A549 (cell line): ENCODE measurements at regions not wholly inside any gene's neighbourhood (a gene's known extent, or its start where the extent isn't known, plus 50 kb on each side); places are given as distances from the start of the nearest gene placed in this dataset.

Source experiments
- ATAC-seq, 2 experiments: fragments of 200-7000 bp in 1 of 2; fragments of >200 bp in 1 of 2; cut with Nextera tagmentation in 1 of 2; cut with Tn5 transposase in 1 of 2; 3 replicates each; pipeline versions ENCODE4 v1.8.0 to v1.9.1; 2018 to 2020; ENCODE audit warnings: mild to moderate bottlenecking in 1 of 2, moderate library complexity in 1 of 2
- CTCF ChIA-PET: fragments of 300-600 bp; sonication (Branson Sonifier 250); formaldehyde crosslinking; extraction: SDS; loops from one replicate; lab custom pipeline; 2021; ENCODE audit warnings: antibody characterized with exemption, inconsistent platforms; lab: Yijun Ruan, JAX
- POLR2A ChIA-PET: fragments of 350-600 bp; formaldehyde crosslinking; extraction: SDS; loops from one replicate; lab custom pipeline; 2021; ENCODE audit warnings: antibody characterized with exemption, inconsistent platforms; lab: Yijun Ruan, JAX
- DNase-seq, 2 experiments: peaks; one replicate each; pipeline versions ENCODE4 v3.0.0 to v3.0.0-alpha.2; 2011 to 2016; ENCODE audit warnings: low read depth in 1 of 2, low spot score in 1 of 2
- FAIRE-seq: peaks from 2 replicates; lab custom pipeline; 2011; peaks lifted over from hg19 to GRCh38; lab: Jason Lieb, UNC
- H3K27ac ChIP-seq, 2 experiments: fragments of >200 bp; sonication (Bioruptor Twin); formaldehyde crosslinking; 3 replicates each; pipeline ENCODE4 v1.5.1; 2016 to 2017
- H3K4me1 ChIP-seq: fragments of >200 bp; sonication (Bioruptor Twin); formaldehyde crosslinking; 3 replicates; pipeline ENCODE4 v1.6.1; 2016
- H3K4me2 ChIP-seq: fragments of >200 bp; sonication (Bioruptor Twin); formaldehyde crosslinking; 3 replicates; pipeline ENCODE4 v1.6.1; 2016
- H3K4me3 ChIP-seq: fragments of >200 bp; sonication (Bioruptor Twin); formaldehyde crosslinking; 3 replicates; pipeline ENCODE4 v1.5.1; 2016
- H3K9me3 ChIP-seq: fragments of >200 bp; sonication (Bioruptor Twin); formaldehyde crosslinking; 3 replicates; pipeline ENCODE4 v1.6.1; 2016
- BHLHE40 ChIP-seq: IDR thresholded peaks from 2 replicates; pipeline ENCODE4 v1.6.1; 2012; ENCODE audit warnings: low read depth, low read length, inconsistent platforms
- CBX2 ChIP-seq: fragments of 200-600 bp; sonication (generic); IDR thresholded peaks from 2 replicates; pipeline ENCODE4 v1.6.1; 2016; ENCODE audit warnings: low read depth, mild to moderate bottlenecking, borderline replicate concordance
- CEBPB ChIP-seq, 2 experiments: fragments of >200 bp in 1 of 2; sonication (Bioruptor Twin) in 1 of 2; formaldehyde crosslinking in 1 of 2; IDR thresholded peaks; 2 replicates each; pipeline ENCODE4 v1.6.1; 2012 to 2016
- CHD4 ChIP-seq: fragments of 200-600 bp; sonication (generic); IDR thresholded peaks from 2 replicates; pipeline ENCODE4 v1.6.1; 2016; ENCODE audit warnings: antibody characterized with exemption, mild to moderate bottlenecking, borderline replicate concordance
- EHMT2 ChIP-seq: fragments of 200-600 bp; sonication (generic); IDR thresholded peaks from 2 replicates; pipeline ENCODE4 v1.6.1; 2016; ENCODE audit warnings: antibody characterized with exemption, low read depth, mild to moderate bottlenecking, moderate library complexity
- FOSL2 ChIP-seq, 2 experiments: fragments of 450-650 bp in 1 of 2; fragments of >200 bp in 1 of 2; sonication (Bioruptor Twin) in 1 of 2; formaldehyde crosslinking; IDR thresholded peaks; 2 replicates each; pipeline versions ENCODE4 v1.5.0 to v1.6.1; 2016 to 2020; ENCODE audit warnings: mild to moderate bottlenecking in 1 of 2, moderate library complexity in 1 of 2
- HEYL ChIP-seq: fragments of 250-450 bp; sonication (Bioruptor Pico); IDR thresholded peaks from 2 replicates; pipeline ENCODE4 v1.8.0; 2021; ENCODE audit warnings: mild to moderate bottlenecking, moderate library complexity
- HOXA7 ChIP-seq: fragments of 250-450 bp; sonication (Bioruptor Pico); IDR thresholded peaks from 2 replicates; pipeline ENCODE4 v1.5.0; 2020; ENCODE audit warnings: mild to moderate bottlenecking, moderate library complexity
- MAZ ChIP-seq: fragments of 150-350 bp; IDR thresholded peaks from 2 replicates; pipeline ENCODE4 v1.6.1; 2014; ENCODE audit warnings: antibody characterized with exemption, low read depth, low read length, borderline replicate concordance
- MYC ChIP-seq: IDR thresholded peaks from 2 replicates; pipeline ENCODE4 v1.6.1; 2012; ENCODE audit warnings: mild to moderate bottlenecking, inconsistent platforms, low read length, improper control_type of control experiment, borderline replicate concordance
- NFE2L2 ChIP-seq: fragments of 150-350 bp; conservative IDR thresholded peaks from 2 replicates; pipeline ENCODE4 v1.6.1; 2014; ENCODE audit warnings: low read length
- PHF8 ChIP-seq: fragments of 200-600 bp; sonication (generic); IDR thresholded peaks from 2 replicates; pipeline ENCODE4 v1.6.1; 2016; ENCODE audit warnings: low read depth, mild to moderate bottlenecking, antibody characterized with exemption, moderate library complexity, borderline replicate concordance
- POLR2A ChIP-seq: IDR thresholded peaks from 2 replicates; pipeline ENCODE4 v1.6.1; 2012; ENCODE audit warnings: mild to moderate bottlenecking, low read length
- POLR2AphosphoS2 ChIP-seq: conservative IDR thresholded peaks from 2 replicates; pipeline ENCODE4 v1.6.1; 2012; ENCODE audit warnings: low read length, improper control_type of control experiment, inconsistent platforms
- RARB ChIP-seq: fragments of 250-450 bp; sonication (Bioruptor Pico); IDR thresholded peaks from 2 replicates; pipeline ENCODE4 v1.8.0; 2021; ENCODE audit warnings: mild to moderate bottlenecking, moderate library complexity
- RCOR1 ChIP-seq: fragments of 150-350 bp; IDR thresholded peaks from 2 replicates; pipeline ENCODE4 v1.6.1; 2014; ENCODE audit warnings: antibody characterized with exemption, low read length, low read depth
- ZSCAN20 ChIP-seq: fragments of 250-450 bp; sonication (Bioruptor Pico); IDR thresholded peaks from 2 replicates; pipeline ENCODE4 v1.8.0; 2022; ENCODE audit warnings: mild to moderate bottlenecking, moderate library complexity
- WGBS: methylation state at CpG from one replicate; pipeline ENCODE4 v1.1.6; 2017; ENCODE audit errors: missing lambda C conversion rate; 5-methylcytosine and 5-hydroxymethylcytosine counted together
- TF ChIP-seq, protein P1 (sequence below): fragments of 250-450 bp; sonication (Bioruptor Pico); IDR thresholded peaks from 2 replicates; pipeline ENCODE4 v1.5.0; 2020; ENCODE audit warnings: low read depth, mild to moderate bottlenecking, moderate library complexity
- TF ChIP-seq, protein P2 (sequence below): fragments of 150-350 bp; IDR thresholded peaks from 2 replicates; pipeline ENCODE4 v1.6.1; 2014; ENCODE audit warnings: low read depth, mild to moderate bottlenecking, low read length
- TF ChIP-seq, protein P3 (sequence below): IDR thresholded peaks from 2 replicates; pipeline ENCODE4 v1.6.1; 2012

DNA sequence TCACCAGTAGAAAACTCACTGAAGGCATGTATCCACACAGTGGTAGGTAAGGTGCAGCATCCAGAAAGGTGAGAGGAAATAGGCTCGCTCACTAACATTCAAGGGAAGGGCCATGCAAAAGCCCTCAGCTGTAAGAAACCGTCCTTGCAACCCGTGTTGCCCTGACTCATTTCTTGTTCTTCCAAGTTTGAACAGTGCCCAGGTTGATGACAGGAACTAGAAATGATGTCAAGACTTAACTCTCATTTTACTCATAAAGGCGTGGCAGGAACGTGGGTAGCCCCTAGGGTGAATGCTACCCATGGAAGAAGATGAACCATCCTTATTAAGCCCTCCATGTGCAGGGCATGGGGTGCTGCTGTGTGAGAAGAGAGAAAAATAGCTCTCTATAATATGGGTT is 187.6 kb downstream of the CD83 start (continued):
- TF ChIP-seq, protein P1, sequence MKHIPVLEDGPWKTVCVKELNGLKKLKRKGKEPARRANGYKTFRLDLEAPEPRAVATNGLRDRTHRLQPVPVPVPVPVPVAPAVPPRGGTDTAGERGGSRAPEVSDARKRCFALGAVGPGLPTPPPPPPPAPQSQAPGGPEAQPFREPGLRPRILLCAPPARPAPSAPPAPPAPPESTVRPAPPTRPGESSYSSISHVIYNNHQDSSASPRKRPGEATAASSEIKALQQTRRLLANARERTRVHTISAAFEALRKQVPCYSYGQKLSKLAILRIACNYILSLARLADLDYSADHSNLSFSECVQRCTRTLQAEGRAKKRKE (CRISPR knock-in tag): no peak
- TF ChIP-seq, protein P2, sequence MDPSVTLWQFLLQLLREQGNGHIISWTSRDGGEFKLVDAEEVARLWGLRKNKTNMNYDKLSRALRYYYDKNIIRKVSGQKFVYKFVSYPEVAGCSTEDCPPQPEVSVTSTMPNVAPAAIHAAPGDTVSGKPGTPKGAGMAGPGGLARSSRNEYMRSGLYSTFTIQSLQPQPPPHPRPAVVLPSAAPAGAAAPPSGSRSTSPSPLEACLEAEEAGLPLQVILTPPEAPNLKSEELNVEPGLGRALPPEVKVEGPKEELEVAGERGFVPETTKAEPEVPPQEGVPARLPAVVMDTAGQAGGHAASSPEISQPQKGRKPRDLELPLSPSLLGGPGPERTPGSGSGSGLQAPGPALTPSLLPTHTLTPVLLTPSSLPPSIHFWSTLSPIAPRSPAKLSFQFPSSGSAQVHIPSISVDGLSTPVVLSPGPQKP: no peak
- TF ChIP-seq, protein P3, sequence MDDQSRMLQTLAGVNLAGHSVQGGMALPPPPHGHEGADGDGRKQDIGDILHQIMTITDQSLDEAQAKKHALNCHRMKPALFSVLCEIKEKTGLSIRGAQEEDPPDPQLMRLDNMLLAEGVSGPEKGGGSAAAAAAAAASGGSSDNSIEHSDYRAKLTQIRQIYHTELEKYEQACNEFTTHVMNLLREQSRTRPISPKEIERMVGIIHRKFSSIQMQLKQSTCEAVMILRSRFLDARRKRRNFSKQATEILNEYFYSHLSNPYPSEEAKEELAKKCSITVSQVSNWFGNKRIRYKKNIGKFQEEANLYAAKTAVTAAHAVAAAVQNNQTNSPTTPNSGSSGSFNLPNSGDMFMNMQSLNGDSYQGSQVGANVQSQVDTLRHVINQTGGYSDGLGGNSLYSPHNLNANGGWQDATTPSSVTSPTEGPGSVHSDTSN: no peak
- no peak for TF ChIP-seq RARB (CRISPR knock-in tag)
- no peak for TF ChIP-seq CHD4

DNA sequence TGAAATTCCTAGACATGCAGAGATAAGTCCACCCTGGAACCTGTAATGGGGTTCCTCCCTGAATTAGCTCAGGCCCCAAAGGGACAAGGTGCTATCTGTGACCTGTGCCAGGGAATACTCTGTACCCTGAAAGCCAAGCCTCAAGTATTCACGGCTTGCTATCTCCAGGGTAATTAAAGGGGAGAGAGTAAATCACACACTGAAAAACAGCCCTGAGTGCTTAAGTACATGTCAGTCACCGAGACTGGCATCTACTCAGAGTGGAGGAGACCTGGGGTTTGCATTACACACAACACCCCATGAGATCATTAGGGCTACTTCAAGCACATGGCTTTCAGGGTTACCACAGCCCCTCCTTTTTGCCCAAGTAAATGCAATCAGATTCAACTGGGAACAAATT is 188.1 kb downstream of the CD83 start:
- 67% methylated on average over 2 of the region's 2 CpGs for WGBS
- no peak overlapping the region for H3K4me2 ChIP-seq
- no peaks in the 10 kb centered on the region for H3K4me1 ChIP-seq
- ATAC-seq: no peak
- no peaks in the 10 kb centered on the region for H3K9me3 ChIP-seq
- DNase-seq: no peak
- FAIRE-seq: no peak
- H3K4me3 ChIP-seq: no peak overlapping the region
- TF ChIP-seq NFE2L2 (no peak), MYC (no peak), CBX2 (no peak), BHLHE40 (no peak), POLR2A (no peak), CEBPB (IDR thresholded peaks at IDR 0.05) (no peak), ZSCAN20 (CRISPR knock-in tag) (no peak), HOXA7 (CRISPR knock-in tag) (no peak), RARB (CRISPR knock-in tag) (no peak), MAZ (no peak), POLR2AphosphoS2 (no peak), FOSL2 (IDR thresholded peaks at IDR 0.05) (no peak), FOSL2 (CRISPR knock-in tag; IDR thresholded peaks at IDR 0.05) (no peak), HEYL (CRISPR knock-in tag) (no peak), PHF8 (no peak), RCOR1 (no peak), EHMT2 (no peak)
- TF ChIP-seq, protein P3: no peak
- no peak overlapping the region for H3K27ac ChIP-seq
- ChIA-PET POLR2A (no interaction called here), CTCF (no interaction called here)

- POLR2A ChIA-PET: no interaction called here
- H3K4me3 ChIP-seq: no peak overlapping the region
- no peaks in the 10 kb centered on the region for H3K4me1 ChIP-seq
- FAIRE-seq: no peak
- no peaks in the 10 kb centered on the region for H3K9me3 ChIP-seq
- 63% methylated on average over 11 of the region's 11 CpGs for WGBS
- DNase-seq: no peak
- CTCF ChIA-PET: no interaction called here
- no peak overlapping the region for H3K27ac ChIP-seq
- TF ChIP-seq POLR2AphosphoS2: no peak
- TF ChIP-seq, all 56 proteins: peak for 0
- no peak overlapping the region for H3K4me2 ChIP-seq
- no peak for ATAC-seq
These were observed 188.8 kb downstream of the CD83 start for GRCh38 chr6:14306151-14306906.
